ENCODE measurements at regions not wholly inside any gene's neighbourhood (a gene's known extent, or its start where the extent isn't known, plus 50 kb on each side); places are given as distances from the start of the nearest gene placed in this dataset.

- DNase-seq: no peak
Observed at GRCh38 chr5:40384782-40385390, 294.8 kb upstream of the PTGER4 start.

- peak; percentile 31 to 61 for DNase-seq
Observed at GRCh38 chr5:40383749-40384651, 295.7 kb upstream of the PTGER4 start.

- peak in 1 of 2 experiments; percentile 81 for DNase-seq
Observed at GRCh38 chr5:40381676-40382363, 297.9 kb upstream of the PTGER4 start.

- no peak for DNase-seq
Observed at GRCh38 chr5:40381016-40381415, 298.7 kb upstream of the PTGER4 start.

GRCh38 chr5:40378396-40379177, 301.1 kb upstream of the PTGER4 start:
- no peak for DNase-seq

GRCh38 chr5:40376566-40376965, 303.1 kb upstream of the PTGER4 start:
- DNase-seq: no peak

- no peak for DNase-seq
Observed at GRCh38 chr5:40374853-40375252, 304.9 kb upstream of the PTGER4 start.

- no peak for DNase-seq
Observed at GRCh38 chr5:40368200-40368599, 311.5 kb upstream of the PTGER4 start.

GRCh38 chr5:40367255-40367654, 312.5 kb upstream of the PTGER4 start:
- no peak for DNase-seq

- no peak for DNase-seq
Observed at GRCh38 chr5:40365342-40366330, 314.1 kb upstream of the PTGER4 start.

- no peak for DNase-seq
Observed at GRCh38 chr5:40364441-40364840, 315.3 kb upstream of the PTGER4 start.

GRCh38 chr5:40361378-40361777, 318.3 kb upstream of the PTGER4 start:
- no peak for DNase-seq

GRCh38 chr5:40360685-40361084, 319.0 kb upstream of the PTGER4 start:
- no peak for DNase-seq

GRCh38 chr5:40359832-40360231, 319.9 kb upstream of the PTGER4 start:
- DNase-seq: no peak

- no peak for DNase-seq
Observed at GRCh38 chr5:40359093-40359492, 320.6 kb upstream of the PTGER4 start.

GRCh38 chr5:40356248-40356647, 323.5 kb upstream of the PTGER4 start:
- DNase-seq: no peak

GRCh38 chr5:40355846-40356245, 323.9 kb upstream of the PTGER4 start:
- no peak for DNase-seq

- no peak for DNase-seq
Observed at GRCh38 chr5:40355181-40355580, 324.5 kb upstream of the PTGER4 start.

GRCh38 chr5:40354171-40354570, 325.5 kb upstream of the PTGER4 start:
- no peak for DNase-seq

GRCh38 chr5:40353442-40353841, 326.3 kb upstream of the PTGER4 start:
- no peak for DNase-seq

- DNase-seq: no peak
Observed at GRCh38 chr5:40347981-40348725, 331.6 kb upstream of the PTGER4 start.
